Endothelial cell of umbilical vein (primary cell): ENCODE measurements at regions not wholly inside any gene's neighbourhood (a gene's known extent, or its start where the extent isn't known, plus 50 kb on each side); places are given as distances from the start of the nearest gene placed in this dataset.
"Not testable (repeated sequence)": the region's sequence is repeated elsewhere in the genome, so short reads cannot be mapped to it uniquely, and the experiment has no call there.

ENCODE experiments used
- CTCF ChIP-seq, 2 donors: IDR thresholded peaks; 1 replicate in 1 of 2; 2 replicates in 1 of 2; pipeline ENCODE4 v1.5.1; 2011; ENCODE audit warnings: low read length in 2 of 2, mild to moderate bottlenecking in 2 of 2, moderate library complexity in 2 of 2, control low read depth in 1 of 2, inconsistent platforms in 1 of 2, low read depth in 1 of 2; ENCODE audit not compliant: insufficient read depth in 1 of 2; ENCODE audit errors: extremely low read depth in 1 of 2
- EZH2 ChIP-seq: IDR thresholded peaks from 2 replicates; pipeline ENCODE4 v1.6.1; 2012; ENCODE audit warnings: borderline replicate concordance, low read depth, mild to moderate bottlenecking, moderate library complexity, low read length, inconsistent platforms; ENCODE audit not compliant: severe bottlenecking
- GATA2 ChIP-seq: IDR thresholded peaks from 2 replicates; pipeline ENCODE4 v1.7.0; 2011; ENCODE audit warnings: low read depth, mild to moderate bottlenecking, moderate library complexity, mixed read lengths, low read length; ENCODE audit not compliant: insufficient read length, insufficient read depth
- MAX ChIP-seq: IDR thresholded peaks from 2 replicates; pipeline ENCODE4 v1.6.1; 2011; ENCODE audit not compliant: insufficient read depth, insufficient read length
- MYC ChIP-seq: IDR thresholded peaks from one replicate; pipeline ENCODE4 v1.6.1; 2011; ENCODE audit warnings: mild to moderate bottlenecking, low read depth, low read length
- POLR2A ChIP-seq: IDR thresholded peaks from 2 replicates; pipeline ENCODE4 v1.6.1; 2012; ENCODE audit warnings: low read depth, mild to moderate bottlenecking, control low read depth, low read length
- POLR2AphosphoS5 ChIP-seq: IDR thresholded peaks from 2 replicates; pipeline ENCODE4 v1.6.1; 2012; ENCODE audit warnings: low read depth, mild to moderate bottlenecking, control low read depth, low read length, moderate library complexity; ENCODE audit not compliant: insufficient read depth

GRCh38 chr9:39567396-39567795 is 211.9 kb downstream of the SPATA31A1 start:
- TF ChIP-seq CTCF (IDR thresholded peaks at IDR 0.05; ENCODE audit: extremely low read depth in 1 of 2, insufficient read depth in 1 of 2, low read depth in 1 of 2, low read length in 2 of 2); POLR2A; POLR2AphosphoS5; MAX; EZH2; MYC; GATA2: not testable (repeated sequence)
